Ovary (tissue), 3 donors: ENCODE measurements at regions not wholly inside any gene's neighbourhood (a gene's known extent, or its start where the extent isn't known, plus 50 kb on each side); places are given as distances from the start of the nearest gene placed in this dataset.

ENCODE experiments used
- CTCF ChIP-seq, 3 donors: fragments of 450-650 bp in 2 of 3; fragments of 200-600 bp in 1 of 3; IDR thresholded peaks; one replicate each; pipeline versions ENCODE4 v1.5.1 to v1.8.0; 2016 to 2022; ENCODE audit warnings: antibody characterized with exemption in 3 of 3, mild to moderate bottlenecking in 1 of 3
- POLR2A ChIP-seq: fragments of 450-650 bp; IDR thresholded peaks from one replicate; pipeline ENCODE4 v1.6.1; 2017; ENCODE audit warnings: antibody characterized with exemption, mild to moderate bottlenecking, moderate library complexity
- donor health status: DM: no; HTN: no; CAD: no.

GRCh38 chr5:176162198-176162597, 76.0 kb upstream of the SIMC1 start:
- TF ChIP-seq CTCF (IDR thresholded peaks at IDR 0.05) (no peak), POLR2A (no peak)
